ENCODE measurements at regions not wholly inside any gene's neighbourhood (a gene's known extent, or its start where the extent isn't known, plus 50 kb on each side); places are given as distances from the start of the nearest gene placed in this dataset.

DNA sequence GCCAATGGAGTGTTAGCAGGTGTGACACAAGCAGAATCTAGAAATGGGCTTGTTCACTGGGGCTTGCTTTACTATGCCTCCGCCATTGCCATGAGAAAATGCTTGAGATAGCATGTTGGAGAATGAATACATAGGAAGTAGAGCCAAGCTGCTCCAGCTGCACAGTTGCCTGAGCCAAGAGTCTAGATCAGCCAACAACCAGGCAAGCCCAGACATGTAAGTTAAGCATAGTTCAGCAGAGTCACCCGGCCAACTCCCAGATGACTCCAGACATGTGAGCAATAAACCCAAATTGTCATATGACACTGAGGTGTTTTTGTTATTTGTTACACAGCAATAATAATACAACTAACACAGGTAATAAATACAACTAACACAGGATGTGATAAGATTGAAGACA, 167.9 kb downstream of the HAO1 start:
- TF ChIP-seq, protein P1, sequence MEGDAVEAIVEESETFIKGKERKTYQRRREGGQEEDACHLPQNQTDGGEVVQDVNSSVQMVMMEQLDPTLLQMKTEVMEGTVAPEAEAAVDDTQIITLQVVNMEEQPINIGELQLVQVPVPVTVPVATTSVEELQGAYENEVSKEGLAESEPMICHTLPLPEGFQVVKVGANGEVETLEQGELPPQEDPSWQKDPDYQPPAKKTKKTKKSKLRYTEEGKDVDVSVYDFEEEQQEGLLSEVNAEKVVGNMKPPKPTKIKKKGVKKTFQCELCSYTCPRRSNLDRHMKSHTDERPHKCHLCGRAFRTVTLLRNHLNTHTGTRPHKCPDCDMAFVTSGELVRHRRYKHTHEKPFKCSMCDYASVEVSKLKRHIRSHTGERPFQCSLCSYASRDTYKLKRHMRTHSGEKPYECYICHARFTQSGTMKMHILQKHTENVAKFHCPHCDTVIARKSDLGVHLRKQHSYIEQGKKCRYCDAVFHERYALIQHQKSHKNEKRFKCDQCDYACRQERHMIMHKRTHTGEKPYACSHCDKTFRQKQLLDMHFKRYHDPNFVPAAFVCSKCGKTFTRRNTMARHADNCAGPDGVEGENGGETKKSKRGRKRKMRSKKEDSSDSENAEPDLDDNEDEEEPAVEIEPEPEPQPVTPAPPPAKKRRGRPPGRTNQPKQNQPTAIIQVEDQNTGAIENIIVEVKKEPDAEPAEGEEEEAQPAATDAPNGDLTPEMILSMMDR (IDR thresholded peaks at IDR 0.05; ENCODE audit: borderline replicate concordance, extremely low read depth, low read length, poor library complexity, severe bottlenecking) = no peak
- TF ChIP-seq EZH2 (IDR thresholded peaks at IDR 0.05; ENCODE audit: borderline replicate concordance, low read depth, low read length, severe bottlenecking) = no peak

All from DND-41 (cell line).